HG03097 (cell line): ENCODE measurements at regions not wholly inside any gene's neighbourhood (a gene's known extent, or its start where the extent isn't known, plus 50 kb on each side); places are given as distances from the start of the nearest gene placed in this dataset.
"Not testable (repeated sequence)": the region's sequence is repeated elsewhere in the genome, so short reads cannot be mapped to it uniquely, and the experiment has no call there.

ENCODE experiments used
- ATAC-seq: cut with Tn5 transposase; IDR thresholded peaks from one replicate; pipeline ENCODE4 v1.9.1; 2021; ENCODE audit not compliant: unreplicated experiment, low FRiP score

DNA sequence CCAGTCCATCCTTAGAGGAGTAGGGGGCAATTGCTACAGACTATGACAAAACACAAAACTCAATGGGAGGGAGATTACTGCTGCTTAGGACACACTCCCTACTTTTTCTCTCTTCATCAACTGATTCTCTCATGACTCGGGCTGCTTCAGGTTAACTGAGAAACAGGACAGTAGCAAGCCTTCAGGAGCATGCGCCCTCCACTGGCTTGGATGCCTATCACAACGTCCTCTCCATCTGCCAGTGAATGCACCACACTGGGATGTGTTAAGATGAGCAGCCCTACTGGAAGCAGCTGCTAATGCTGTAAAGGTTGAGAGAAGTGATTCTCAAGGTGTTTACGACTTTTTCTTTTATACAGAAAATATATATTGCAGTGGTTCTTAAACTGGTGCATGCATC, 542.3 kb downstream of the EDEM1 start:
- no peak for ATAC-seq

DNA sequence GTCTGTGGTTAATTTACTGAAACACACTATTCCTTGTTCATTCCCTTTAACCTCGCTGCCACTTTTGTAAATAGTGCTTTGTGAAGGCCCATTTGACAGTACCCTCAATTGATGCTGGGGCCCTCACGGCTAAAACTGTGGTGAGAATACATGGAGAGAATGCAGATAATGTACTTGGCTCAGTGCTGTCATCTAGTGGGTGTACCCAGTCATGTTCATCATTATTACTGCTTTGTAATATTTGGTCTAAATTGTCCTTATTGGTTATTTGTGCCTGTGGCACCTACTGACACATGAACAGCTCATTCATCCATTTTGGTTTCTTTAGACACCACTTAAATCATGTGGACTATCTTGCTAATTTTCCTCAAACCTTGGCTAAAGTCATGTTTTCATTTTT, 543.6 kb downstream of the EDEM1 start:
- no peak for ATAC-seq

DNA sequence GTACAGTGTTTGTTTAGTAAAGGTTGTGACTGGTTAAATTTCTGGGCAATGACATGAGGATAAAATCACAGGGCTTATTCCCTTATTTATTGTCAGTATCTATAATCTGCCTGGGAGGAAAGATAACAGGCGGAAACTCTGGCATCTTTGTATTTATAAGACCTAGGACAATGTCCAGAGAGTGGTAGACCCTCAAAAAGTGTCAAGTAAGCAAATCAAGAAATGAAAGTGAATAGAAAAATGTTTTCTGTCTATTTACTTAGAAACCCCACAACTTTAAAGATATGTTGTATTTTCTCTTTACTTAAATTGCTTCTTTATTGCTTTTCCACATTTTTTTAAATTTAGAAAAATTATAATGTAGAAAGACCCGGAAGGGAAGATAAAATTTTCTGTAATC, 544.6 kb downstream of the EDEM1 start:
- ATAC-seq = no peak

DNA sequence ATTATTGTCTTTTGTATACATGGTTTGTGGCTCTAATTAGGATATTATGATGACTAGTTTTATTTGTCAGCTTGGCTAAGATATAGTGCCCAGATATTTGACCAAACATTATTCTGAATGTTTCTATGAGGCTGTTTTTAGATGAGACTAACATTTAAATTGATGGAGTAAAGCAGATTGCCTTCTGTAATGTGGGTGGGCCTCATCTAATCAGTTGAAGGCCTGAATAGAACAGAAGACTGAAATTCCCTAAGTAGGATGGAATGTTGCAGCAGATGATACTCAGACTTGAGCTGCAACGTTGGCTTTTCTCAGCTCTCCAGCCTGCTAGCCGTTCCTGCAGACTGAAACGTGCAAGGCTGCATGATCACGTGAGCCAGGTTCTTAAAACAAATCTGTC, 546.5 kb downstream of the EDEM1 start:
- no peak for ATAC-seq

DNA sequence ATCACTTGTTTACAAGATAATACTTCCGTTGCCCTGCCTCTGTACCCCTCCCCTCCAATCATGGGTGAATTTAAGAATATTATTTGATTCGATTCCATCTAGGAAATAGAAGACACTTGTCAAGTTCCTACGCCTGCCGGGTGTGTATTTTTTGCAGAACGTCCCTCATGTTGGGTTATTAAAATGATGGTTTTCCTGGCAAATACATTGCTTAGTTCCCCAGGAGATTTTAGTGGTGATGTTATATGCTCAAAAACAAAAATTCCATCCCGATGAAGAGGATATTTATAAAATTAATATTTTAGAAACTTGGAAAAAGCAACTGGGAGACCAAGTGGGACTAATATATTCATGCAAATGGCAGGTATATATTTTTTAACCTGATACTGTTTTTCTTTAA, 548.4 kb downstream of the EDEM1 start:
- ATAC-seq = no peak

DNA sequence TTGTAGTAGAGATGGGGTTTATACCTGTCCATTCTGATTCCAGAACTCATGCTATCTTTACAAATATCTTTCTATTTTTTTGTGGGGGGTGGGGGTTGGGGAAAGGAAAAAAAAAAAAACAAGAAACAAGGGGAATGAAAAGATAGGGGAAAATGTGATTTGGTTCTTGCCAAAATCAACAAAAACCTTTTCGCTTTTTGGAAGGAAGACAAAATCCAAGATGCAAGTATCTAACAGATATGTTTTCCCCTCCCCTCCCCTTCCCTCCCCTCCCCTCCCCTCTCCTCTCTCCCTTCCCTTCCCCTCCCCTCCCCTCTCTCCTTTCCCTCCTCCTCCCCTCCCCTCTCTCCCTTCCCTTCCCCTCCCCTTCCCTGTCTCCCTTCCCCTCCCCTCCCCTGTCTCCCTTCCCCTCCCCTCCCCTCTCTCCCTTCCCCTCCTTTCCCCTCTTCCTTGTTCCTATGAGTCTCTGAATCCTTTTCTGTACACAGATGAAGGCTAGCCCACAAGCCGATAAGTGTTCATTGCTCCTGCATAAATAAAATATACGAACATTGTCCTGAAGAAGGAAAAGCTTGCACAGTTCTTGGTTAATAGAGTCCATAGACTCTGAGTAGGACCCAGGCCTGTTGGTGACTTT, 551.9 kb downstream of the EDEM1 start:
- no peak for ATAC-seq

DNA sequence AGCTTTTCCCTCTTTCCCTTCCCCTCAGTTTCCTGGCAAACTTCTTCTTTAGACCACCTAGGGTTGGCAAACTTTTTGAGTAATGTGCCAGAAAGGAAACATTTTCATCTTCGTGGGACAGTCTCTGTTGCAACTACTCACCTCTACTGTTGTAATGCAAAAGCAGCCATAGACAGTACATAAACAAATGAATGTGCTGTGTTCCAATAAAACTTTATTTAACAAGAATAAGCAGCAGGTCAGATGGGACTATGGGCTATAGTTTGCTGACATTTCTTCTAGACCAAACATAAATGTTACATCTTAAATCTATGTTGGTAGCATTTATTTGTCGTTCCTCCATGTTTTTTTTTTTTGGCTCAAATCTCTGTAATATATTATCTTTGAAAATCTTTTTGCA, 552.4 kb downstream of the EDEM1 start:
- ATAC-seq = no peak

DNA sequence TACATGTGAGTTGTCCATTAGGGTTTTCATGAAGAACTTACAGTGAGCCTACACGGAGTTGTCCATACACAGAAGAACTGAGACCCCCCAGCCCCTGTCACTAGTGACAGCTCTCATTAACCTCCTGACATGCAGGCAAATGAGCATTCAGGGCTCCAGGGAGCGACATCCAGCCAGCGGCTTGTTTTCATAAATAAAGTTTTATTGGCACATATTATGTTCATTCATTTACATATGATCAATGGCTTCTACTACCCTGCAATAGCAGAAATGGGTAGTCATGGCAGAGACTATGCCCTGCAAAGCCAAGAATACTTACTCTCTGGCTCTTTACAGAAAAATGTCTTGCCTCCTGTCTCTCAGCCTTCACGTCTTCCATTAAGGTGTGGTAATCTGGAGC, 553.5 kb downstream of the EDEM1 start:
- ATAC-seq = no peak

DNA sequence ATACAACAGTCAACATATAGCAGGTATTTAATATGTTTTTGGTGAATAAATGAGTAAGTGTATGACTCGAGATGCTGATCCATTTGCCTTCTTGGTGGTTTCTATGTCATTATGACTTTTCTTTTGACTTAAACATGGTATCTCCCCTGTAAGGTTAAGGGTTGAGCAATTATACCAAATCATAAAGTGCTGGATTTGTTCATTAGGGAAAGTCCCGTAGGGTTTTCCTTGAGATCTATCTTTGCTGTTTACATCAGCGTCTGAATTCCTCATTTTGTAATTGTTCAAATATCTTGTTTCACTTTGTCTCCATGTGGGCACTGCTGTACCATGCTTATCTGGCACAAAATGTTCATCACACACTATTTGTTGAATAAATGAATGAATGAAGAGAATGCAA, 562.6 kb downstream of the EDEM1 start:
- ATAC-seq = no peak

DNA sequence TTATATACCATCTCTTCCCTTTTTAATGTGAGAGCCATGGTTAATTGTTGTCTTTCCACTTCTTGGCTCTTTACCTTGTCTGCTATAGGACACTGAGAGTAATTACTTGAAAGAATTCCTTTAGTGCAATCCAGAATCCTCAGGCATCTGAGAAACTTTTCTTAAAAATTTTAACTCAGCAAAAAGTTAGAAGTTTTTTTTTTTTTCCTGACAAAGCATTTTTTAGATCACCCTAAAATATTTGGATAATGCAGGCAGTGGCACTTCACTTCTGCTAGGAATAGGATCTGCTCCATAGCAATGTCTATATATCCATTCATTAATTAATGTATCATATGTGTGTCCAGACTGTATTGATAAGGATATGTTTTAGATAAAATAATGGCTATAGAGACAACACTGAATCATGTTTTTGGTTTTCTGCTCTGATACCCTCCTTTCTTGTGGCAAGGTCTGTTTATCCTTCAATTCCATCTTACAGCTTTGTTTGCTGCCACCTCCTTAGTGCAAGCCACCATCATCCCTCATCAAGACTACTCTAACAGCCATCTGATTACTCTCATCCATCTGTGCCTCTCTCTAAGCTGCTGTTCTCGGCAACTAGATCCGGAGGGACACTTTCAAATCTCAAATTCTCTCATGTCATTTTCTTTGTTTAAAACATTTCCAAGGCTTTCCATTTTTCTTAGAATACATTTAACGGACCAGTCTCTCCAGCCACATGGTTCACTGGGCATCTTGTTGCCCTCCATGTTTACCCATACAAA, 563.5 kb downstream of the EDEM1 start:
- no peak for ATAC-seq

DNA sequence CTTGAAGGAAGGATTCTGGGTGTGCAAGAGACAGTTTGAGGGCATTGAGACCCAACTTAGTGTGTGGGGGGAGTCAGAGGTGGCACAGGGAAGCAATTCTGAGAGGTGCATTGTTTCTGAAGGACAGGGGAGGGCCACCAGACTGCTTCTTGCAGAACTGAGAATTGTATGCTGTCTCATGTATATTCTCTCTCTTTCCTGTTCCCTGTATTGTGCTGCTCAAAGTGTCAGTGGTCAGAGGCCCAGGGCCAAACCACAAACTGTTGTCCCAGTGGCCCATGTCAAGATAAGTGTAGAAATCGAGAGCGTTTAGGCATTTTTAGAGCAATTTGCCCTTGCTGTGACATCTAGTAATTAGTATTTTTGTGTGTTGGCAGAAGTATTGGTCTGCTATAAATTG, 567.1 kb downstream of the EDEM1 start:
- ATAC-seq = no peak

DNA sequence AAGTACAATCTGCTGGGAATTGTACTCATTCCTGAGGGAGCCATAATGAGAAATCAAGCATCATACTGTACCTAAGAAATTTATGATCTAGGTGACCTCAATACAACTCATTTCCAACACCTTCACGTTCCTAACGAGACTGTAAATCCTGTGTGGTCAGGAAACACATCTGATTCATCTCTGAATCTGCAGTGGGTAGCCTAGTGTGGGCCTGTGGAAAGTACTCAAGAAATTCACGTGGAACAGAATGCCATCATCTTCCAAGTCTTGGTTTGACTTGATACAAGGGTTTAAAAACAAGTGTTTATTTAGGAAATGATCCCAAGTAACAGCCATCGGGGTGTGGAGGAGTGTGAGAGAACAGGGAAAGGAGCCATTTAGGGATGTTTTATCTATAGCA, 568.9 kb downstream of the EDEM1 start:
- no peak for ATAC-seq

DNA sequence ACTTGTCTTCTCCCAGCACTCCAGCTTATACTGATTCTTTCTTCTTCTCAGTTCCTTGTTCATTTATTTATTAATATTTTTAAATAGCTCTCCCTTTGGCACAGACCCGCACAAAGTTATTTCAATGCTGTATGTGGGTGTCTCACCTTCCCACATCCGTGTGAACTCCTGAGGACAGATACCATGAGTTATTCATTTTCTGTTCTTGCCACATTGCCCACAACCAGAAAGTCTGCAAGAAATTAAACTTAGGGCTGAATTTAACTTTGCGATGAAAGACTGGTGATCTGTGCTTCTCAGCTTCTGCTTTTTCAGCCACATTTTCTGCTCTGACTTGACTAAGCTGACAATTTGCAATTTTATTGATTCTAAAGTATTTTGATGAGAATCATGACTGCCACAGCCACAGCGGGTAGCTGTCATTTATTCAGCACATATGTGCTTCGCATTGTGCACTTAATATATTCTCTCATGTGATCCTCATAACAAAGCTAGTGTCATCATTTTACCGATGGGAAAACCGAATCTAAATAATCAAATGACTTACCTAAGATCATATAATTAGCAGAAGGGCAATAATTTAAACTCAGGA, 569.8 kb downstream of the EDEM1 start:
- no peak for ATAC-seq

DNA sequence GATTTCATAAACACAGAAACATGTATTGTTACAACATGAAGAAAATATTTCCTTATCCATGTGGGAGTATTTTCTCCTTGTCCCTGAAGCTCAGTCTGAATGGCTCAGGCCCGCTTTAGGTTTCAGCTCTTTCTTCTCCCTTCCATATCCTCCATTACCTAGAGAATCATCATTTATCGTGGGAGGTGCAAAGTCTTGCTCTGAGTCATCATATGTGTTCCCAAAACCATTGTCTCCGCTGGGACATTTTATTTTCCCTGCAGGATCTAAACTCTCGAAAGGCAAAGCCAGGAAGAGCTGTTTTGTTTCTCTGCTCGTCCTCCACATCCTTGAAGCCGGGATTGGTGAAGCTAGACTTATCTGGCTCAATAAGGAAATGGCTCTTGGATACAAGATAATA, 571.2 kb downstream of the EDEM1 start:
- no peak for ATAC-seq

DNA sequence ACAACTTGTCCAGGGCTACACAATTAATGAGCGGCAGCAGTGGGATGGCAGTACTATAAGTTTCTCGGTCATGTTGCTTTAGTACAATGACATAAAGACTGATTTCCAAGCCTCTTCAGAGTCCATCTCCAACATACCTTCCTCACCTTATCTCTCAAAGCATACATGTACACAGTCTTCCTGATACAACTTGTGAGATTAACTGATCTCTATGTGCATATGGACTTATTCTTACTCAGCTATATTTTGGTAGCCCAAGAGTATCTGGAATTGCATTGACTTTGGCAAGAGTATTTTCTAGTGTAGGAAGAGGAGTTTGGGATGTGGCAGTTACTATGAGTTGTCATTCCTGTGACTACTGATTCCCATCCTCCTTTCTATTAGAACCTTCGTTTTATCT, 575.0 kb downstream of the EDEM1 start:
- no peak for ATAC-seq

DNA sequence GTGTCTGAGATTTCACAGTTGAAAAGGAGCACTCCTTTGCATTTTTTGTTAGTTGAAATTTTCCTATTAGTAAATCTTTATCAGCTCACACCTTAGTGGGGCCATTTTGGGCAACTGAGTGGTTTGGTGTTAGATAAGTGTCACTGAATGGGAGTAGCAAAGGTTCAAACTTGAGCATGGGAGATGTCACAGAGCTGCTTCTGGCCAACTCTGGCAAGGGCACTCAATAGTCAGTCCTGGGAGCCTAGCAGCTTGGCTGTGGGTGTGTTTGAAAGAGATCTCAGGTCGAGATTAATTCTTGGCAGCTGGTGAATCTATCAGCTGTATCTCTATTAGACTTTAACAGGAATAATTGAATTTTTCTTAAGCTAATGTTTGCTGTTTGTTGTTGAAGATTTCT, 579.3 kb downstream of the EDEM1 start:
- ATAC-seq = no peak

DNA sequence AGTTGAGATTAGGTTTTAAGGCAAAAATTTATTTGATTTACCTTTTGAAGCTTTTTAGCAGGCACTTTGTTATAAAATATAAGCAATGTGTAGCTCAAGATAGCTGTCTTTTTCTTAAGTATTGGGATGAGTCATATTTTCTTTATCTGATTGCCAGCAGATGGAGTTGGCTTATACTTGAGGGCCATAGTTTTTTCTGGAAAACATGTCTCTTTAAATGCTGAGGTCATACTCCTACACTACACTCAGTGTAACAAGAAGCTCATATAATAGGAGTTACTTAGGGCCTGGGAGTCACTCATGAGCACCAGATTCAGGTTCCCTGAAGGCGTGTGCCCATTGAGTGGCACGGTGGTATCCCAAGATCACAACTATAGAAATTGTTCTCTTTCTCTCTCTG, 579.8 kb downstream of the EDEM1 start:
- ATAC-seq = no peak

DNA sequence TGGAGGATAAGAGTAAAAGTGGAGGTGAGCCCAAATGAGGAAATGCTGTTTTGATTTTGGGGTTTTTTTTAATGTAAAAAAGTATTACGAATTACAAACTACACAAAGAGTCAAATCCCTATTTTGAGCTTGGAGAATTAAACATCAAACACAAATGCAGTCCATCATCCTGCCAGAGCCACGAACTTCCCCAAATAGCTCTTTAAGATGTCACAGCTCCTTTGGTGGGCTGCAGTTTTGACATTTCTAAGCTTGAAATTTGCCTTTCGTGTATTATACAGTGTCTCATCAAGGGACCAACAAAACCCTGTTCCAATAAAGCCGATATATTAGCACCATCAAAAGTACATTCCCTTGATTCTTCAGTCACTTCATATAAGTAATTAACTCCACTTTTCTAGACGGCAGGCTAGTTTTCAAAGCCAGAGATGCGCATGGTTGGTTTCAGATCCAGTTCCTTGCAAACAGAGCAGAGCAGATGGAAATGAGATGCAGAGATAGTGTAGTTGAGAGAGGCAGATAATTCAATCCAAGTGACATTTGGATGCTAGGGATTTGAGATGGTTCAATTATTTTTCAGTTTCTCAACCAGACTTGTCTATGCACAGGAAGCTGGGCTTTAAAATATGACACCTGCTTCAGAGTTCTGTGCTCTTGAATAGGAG, 580.9 kb downstream of the EDEM1 start:
- ATAC-seq = no peak

DNA sequence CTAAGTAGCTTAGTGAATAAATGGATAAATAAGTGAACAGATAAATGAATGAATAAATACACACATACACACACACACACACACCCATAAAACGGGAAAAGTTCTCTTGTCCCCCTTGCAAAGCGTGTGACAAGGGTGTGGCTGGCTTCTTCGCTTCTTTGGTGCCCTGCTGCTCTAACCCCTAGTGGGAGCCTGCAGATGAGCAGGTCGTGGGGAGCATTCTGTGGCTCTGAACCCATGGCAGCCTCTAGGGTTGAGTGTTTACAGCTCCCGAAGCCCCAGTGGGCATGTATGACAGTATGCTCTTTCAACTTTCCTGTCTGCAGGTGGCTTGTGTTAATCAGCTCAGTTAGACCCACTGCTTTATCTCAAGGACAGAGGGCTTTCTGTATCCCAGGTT, 582.3 kb downstream of the EDEM1 start:
- no peak for ATAC-seq

DNA sequence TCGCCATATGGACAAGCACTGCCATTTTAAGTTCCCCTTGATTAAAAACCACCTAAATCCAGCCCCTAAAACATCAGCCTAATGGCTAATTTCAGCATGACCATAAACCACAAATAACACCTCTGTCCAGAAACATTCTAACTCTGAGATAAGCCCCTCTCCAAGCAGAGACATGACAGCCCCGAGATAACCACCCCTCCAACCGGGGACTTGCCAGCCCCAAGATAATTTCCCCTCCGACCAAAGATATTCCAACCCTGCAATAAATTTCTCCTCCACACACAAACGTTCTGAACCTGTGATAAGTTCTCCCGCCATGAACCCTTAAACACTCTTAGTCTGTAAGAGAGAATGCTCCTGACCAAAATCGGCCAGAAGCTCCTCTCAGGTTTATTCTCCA, 586.8 kb downstream of the EDEM1 start:
- ATAC-seq = no peak

DNA sequence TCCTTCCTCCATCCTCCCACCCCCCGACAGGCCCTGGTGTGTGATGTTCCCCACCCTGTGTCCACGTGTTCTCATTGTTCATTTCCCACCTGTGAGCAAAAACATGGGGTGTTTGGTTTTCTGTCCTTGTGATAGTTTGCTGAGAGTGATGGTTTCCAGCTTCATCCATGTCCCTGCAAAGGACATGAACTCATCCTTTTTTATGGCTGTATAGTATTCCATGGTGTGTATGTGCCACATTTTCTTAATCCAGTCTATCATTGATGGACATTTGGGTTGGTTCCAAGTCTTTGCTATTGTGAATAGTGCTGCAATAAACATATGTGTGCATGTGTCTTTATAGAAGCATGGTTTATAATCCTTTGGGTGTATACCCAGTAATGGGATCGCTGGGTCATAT, 587.6 kb downstream of the EDEM1 start:
- ATAC-seq = not testable (repeated sequence)

DNA sequence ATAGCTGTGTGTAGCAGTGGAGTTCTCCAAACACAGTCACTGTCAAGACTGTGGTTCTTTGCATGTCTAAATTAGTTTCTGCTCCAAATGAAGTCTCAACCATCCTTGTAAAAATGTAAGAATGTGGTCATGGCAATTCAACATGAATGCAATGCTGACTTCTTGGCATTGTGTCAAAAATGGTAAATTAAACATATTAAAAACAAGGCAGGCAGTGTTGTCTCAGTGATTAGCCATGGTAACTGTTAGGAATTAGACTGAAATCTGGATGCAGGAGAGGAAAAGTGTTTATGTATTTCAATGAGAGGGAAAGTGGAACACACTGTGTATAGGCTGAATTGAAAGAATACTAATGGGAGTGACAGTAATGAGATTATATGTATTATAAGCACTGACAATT, 597.2 kb downstream of the EDEM1 start:
- no peak for ATAC-seq
